B cell (primary cell): ENCODE measurements at regions not wholly inside any gene's neighbourhood (a gene's known extent, or its start where the extent isn't known, plus 50 kb on each side); places are given as distances from the start of the nearest gene placed in this dataset.

Source experiments
- EZH2 ChIP-seq: IDR thresholded peaks from 2 replicates; pipeline ENCODE4 v1.6.1; 2012; ENCODE audit warnings: borderline replicate concordance, low read depth, mild to moderate bottlenecking, moderate library complexity, low read length; ENCODE audit not compliant: insufficient read depth, poor library complexity, severe bottlenecking
- TF ChIP-seq, protein P1 (sequence below): fragments of 200-600 bp; IDR thresholded peaks from one replicate; pipeline ENCODE4 v1.8.0; 2022; ENCODE audit warnings: antibody characterized with exemption, mild to moderate bottlenecking

GRCh38 chr16:27646806-27647205, 96.9 kb downstream of the KATNIP start:
- TF ChIP-seq, protein P1, sequence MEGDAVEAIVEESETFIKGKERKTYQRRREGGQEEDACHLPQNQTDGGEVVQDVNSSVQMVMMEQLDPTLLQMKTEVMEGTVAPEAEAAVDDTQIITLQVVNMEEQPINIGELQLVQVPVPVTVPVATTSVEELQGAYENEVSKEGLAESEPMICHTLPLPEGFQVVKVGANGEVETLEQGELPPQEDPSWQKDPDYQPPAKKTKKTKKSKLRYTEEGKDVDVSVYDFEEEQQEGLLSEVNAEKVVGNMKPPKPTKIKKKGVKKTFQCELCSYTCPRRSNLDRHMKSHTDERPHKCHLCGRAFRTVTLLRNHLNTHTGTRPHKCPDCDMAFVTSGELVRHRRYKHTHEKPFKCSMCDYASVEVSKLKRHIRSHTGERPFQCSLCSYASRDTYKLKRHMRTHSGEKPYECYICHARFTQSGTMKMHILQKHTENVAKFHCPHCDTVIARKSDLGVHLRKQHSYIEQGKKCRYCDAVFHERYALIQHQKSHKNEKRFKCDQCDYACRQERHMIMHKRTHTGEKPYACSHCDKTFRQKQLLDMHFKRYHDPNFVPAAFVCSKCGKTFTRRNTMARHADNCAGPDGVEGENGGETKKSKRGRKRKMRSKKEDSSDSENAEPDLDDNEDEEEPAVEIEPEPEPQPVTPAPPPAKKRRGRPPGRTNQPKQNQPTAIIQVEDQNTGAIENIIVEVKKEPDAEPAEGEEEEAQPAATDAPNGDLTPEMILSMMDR: no peak
- TF ChIP-seq EZH2: no peak
